Ureter (tissue), 1 donor: ENCODE measurements at regions not wholly inside any gene's neighbourhood (a gene's known extent, or its start where the extent isn't known, plus 50 kb on each side); places are given as distances from the start of the nearest gene placed in this dataset.

ENCODE experiments used
- DNase-seq: peaks from one replicate; pipeline ENCODE4 v3.0.0-alpha.2; 2020; ENCODE audit warnings: low spot score
- donor health status: DM: yes; HTN: yes; CAD: no.

- DNase-seq, result no peak
These were observed 297.9 kb downstream of the IRF8 start for GRCh38 chr16:86196687-86197391.

GRCh38 chr16:86198206-86199118 is 299.5 kb downstream of the IRF8 start:
- DNase-seq, result peak; percentile 41

GRCh38 chr16:86199182-86199581 is 300.2 kb downstream of the IRF8 start:
- DNase-seq, result peak; percentile 32

GRCh38 chr16:86199871-86200695 is 301.1 kb downstream of the IRF8 start:
- DNase-seq, result peak; percentile 46

GRCh38 chr16:86200722-86201121 is 301.8 kb downstream of the IRF8 start:
- no peak for DNase-seq

- DNase-seq, result no peak
These were observed 302.8 kb downstream of the IRF8 start for GRCh38 chr16:86201746-86202145.

GRCh38 chr16:86202267-86202666 is 303.3 kb downstream of the IRF8 start:
- no peak for DNase-seq

- no peak for DNase-seq
These were observed 303.9 kb downstream of the IRF8 start for GRCh38 chr16:86202760-86203426.

- DNase-seq, result no peak
These were observed 304.8 kb downstream of the IRF8 start for GRCh38 chr16:86203557-86204275.

GRCh38 chr16:86205521-86206245 is 304.6 kb upstream of the FOXF1 start:
- DNase-seq, result no peak

GRCh38 chr16:86207350-86207749 is 303.0 kb upstream of the FOXF1 start:
- DNase-seq, result no peak

- DNase-seq, result no peak
These were observed 301.1 kb upstream of the FOXF1 start for GRCh38 chr16:86209202-86209601.

- DNase-seq, result no peak
These were observed 299.7 kb upstream of the FOXF1 start for GRCh38 chr16:86210403-86211193.

GRCh38 chr16:86211265-86211664 is 299.1 kb upstream of the FOXF1 start:
- no peak for DNase-seq

- no peak for DNase-seq
These were observed 298.5 kb upstream of the FOXF1 start for GRCh38 chr16:86211800-86212199.

GRCh38 chr16:86212706-86213436 is 297.5 kb upstream of the FOXF1 start:
- DNase-seq, result no peak

GRCh38 chr16:86213437-86214205 is 296.7 kb upstream of the FOXF1 start:
- no peak for DNase-seq
